HG03025 (cell line): ENCODE measurements at regions not wholly inside any gene's neighbourhood (a gene's known extent, or its start where the extent isn't known, plus 50 kb on each side); places are given as distances from the start of the nearest gene placed in this dataset.
"Not testable (repeated sequence)": the region's sequence is repeated elsewhere in the genome, so short reads cannot be mapped to it uniquely, and the experiment has no call there.

ENCODE experiments used
- ATAC-seq: cut with Tn5 transposase; IDR thresholded peaks from one replicate; pipeline ENCODE4 v1.9.1; 2021; ENCODE audit warnings: mild to moderate bottlenecking, moderate library complexity; ENCODE audit not compliant: unreplicated experiment, low FRiP score

- no peak for ATAC-seq
Observed at GRCh38 chr2:198283146-198283545, 478.8 kb downstream of the PLCL1 start.

DNA sequence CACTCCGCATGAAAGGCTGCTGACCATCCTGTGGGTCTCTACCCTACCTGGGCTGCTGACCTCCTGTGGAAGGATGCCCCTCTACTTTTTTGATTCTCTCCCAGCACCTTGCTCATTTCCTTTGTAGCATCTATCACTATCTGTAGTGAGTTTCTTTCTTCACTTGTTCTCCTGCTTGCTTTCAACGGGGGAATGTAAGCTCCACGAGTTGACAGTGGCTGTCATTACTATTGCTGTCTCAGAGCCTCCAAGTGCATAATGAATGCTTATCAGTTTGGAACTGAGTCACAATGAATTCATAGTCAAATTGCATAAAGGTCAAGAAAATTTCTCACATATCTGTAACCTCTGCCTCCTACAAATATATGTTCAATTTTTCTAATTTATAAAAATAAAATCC lies 477.7 kb downstream of the PLCL1 start:
- ATAC-seq: no peak

DNA sequence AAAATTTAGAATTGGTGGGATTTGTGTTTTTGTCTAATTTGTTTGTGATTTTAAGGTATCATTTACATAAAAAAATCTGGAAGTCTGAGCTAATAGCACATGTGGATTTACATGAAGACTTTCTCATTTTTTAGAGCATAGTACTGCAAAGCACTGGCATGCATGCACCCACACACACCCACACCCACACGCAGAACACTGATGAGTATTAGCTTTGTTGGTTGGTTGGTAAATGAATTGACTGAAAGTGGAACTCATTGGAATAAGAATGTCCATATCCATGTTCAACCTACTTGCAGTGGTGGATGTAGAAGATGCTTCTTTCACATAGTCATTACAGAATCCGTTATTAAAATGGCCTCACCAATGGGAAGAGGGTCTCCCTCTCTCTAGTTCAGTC lies 475.8 kb downstream of the PLCL1 start:
- ATAC-seq: no peak

- ATAC-seq: no peak
Observed at GRCh38 chr2:198279026-198279425, 474.6 kb downstream of the PLCL1 start.

DNA sequence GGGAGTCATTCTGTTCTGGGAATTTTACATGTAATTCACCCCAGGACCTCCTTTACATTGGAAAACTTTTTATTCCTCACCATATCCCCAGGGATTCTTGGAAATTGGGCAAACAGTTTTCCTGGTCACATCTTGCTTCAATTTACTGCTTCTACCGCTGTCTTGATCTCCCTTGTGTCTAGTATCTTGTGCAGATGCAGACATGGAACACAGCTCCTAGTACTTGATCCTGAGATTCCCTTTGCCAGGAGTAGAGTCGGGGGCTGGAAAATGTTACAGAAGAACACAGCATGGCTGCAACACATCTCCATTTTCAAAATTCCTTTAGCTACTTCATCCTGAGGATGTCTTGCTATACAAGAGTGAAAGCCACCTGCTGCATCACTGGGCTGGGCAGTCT lies 472.8 kb downstream of the PLCL1 start:
- no peak for ATAC-seq

DNA sequence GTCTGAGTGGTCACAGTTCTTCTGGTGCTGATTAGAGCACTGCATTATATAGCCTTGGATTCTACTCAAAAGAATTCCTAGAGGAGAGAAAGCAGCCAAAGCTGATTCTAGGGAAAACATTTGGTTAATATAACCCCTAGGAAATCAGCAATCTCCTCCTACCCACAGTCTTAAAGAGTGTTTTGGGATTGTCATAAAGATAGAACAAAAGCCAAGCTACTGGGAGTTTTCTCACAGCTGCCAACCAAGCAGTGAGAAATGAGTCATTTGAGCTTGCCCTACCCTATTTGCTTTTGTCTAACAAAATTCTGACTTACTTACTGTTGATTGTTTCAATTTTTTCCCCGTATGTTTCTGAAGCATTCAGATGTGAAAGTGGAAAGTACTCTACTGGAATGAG lies 469.3 kb downstream of the PLCL1 start:
- ATAC-seq: no peak

DNA sequence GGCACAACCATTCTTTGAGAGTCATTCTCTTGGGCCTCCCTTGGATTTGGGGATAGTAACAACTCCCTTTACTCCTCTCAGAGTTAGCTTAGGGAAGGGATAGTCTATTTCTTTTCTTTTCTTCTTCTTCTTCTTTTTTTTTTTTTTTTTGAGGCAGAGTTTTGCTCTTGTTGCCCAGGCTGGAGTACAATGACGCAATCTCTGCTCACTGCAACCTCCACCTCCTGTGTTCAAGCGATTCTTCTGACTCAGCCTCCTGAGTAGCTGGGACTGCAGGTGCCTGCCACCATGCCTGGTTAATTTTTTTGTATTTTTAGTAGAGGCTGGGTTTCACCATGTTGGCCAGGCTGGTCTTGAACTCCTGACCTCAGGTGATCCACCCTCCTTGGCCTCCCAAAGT lies 465.8 kb downstream of the PLCL1 start:
- not testable (repeated sequence) for ATAC-seq

DNA sequence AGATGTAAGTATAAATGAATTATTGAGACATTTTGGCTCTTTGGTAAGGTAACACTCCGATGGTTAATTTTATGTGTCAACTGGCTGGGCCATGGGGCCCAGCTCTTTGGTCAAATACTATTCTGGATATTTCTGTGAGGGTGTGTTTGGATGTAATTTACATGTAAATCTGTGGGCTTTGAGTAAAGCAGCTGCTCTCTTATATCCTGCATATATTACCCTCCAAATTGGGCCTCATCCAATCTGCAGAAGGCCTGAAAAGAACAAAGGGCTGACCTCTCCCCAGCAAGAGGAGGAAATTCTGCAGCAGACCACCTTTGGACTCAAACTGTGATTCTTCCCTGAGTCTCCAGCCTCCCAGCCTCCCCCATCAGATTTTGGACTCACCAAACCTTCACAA lies 464.1 kb downstream of the PLCL1 start:
- no peak for ATAC-seq

- ATAC-seq: no peak
Observed at GRCh38 chr2:198259496-198259895, 455.1 kb downstream of the PLCL1 start.

DNA sequence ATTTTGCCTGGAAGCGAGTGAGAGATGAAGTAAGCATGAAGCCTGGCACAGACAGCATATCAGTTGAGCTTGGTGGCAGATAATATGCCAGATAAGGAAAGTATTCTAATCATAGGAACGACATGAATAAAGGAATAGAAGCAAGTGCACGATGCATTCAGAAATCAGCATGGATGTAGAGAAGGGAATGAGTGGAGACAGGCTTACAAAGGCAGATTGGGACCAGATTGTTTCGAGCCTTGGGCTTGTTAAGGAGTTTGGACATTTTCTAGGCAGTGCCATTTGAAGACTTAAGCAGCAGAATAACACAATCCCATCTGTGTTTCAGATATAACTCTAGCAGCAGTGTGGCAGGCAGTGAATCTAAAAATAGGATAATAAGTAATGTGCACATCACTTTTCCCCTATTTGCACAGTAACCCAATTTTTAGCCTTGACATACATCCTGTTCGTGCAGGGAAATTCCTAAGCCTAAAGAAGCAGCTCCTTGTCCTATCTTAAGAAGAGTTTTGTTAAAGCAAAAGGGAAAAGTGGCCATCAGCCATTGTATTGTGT lies 450.2 kb downstream of the PLCL1 start:
- no peak for ATAC-seq

DNA sequence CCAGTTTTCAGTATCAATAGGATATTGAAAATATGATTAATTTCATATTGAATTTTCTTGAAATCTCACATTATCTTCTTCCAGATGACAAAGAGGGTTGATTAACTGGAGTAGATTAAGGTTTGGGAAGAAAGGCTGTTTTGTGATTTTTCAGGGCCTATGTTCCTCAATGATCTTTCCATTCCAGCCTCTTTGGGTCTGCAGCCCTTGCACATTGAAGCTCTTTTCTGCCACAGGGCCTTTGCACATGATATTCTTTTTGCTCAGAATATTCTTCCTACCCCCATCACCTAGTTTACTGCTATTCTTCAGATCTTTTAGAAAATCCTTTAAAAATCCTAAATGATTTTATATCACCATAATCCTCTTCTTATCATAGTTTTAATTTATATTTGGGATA lies 449.6 kb downstream of the PLCL1 start:
- ATAC-seq: no peak

DNA sequence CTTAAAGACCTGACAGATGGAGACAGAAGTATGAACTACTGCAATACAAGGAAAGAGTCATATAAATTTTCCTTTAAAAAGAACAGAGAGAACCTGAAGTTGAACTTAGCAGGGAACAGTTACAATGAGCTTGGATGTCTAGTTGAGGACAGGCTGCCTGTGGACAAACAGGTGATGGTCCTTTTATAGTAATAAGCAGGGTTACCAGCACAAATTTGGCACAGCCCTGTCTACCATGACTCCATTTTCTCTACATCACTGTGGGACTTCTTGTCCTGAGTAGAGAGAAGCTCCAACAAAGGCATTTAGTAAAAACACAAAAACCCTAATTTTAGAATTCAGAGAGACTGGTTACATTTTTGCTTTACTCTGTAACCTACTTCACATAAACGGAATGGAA lies 448.1 kb downstream of the PLCL1 start:
- ATAC-seq: no peak

DNA sequence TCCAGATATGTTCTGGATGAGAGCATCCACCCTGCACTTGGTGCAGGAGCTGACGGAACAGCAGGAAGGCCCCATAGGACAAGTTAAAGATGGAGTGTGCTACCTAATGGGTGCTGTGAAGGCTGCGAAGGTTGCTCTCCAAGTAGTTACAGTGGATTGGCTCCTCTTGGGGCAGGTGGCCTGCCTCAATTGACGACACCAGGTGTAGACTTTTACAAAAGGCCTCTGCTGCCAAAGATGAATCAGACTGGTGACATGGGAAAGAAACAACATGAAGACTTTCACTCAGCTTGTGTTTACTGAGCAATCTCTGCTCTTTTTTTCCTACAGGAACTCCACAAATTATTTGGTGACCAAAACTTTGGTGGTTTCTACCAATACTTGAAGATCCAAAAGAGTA lies 437.7 kb downstream of the PLCL1 start:
- no peak for ATAC-seq

DNA sequence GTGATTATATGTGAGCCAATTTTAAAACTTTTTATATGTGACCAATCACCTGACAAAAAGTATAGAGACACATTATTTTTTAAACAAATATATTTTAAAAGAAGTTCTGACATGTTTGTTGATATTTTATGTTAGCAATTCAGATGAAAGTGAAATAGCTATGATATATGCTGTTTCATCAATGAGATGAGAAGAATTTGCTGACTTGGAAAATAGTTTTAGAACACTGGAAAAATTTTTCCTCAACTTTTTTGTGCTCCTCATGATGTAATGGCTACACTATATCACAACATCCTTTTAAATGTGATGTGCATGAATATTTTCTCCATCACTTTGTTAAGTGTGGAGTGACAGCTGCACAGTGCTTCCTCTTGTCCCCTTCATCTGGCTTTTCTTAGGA lies 434.0 kb downstream of the PLCL1 start:
- ATAC-seq: no peak

DNA sequence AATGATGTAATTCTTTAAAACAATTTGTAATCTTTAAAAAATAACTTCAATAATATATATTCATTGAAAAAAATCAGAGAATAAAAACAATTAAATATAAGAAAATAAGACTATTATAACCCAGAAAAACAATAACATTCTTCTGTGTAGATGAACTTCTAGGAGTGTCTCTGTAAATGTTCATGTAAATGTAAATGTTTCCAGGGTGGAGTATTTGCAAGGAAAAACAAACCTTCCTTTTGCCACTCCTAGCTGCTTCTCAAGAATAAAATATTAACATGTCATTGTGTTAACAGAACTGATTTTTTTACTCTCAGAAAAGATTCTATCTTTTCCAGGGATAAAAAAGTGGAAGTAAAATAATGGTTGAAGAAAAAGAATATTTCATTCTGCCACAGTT lies 431.9 kb downstream of the PLCL1 start:
- ATAC-seq: no peak

GRCh38 chr2:198232281-198232680 lies 427.9 kb downstream of the PLCL1 start:
- no peak for ATAC-seq

- ATAC-seq: no peak
Observed at GRCh38 chr2:198231562-198231961, 427.2 kb downstream of the PLCL1 start.

- ATAC-seq: no peak
Observed at GRCh38 chr2:198220763-198221610, 416.6 kb downstream of the PLCL1 start.

- ATAC-seq: no peak
Observed at GRCh38 chr2:198219292-198219691, 414.9 kb downstream of the PLCL1 start.

DNA sequence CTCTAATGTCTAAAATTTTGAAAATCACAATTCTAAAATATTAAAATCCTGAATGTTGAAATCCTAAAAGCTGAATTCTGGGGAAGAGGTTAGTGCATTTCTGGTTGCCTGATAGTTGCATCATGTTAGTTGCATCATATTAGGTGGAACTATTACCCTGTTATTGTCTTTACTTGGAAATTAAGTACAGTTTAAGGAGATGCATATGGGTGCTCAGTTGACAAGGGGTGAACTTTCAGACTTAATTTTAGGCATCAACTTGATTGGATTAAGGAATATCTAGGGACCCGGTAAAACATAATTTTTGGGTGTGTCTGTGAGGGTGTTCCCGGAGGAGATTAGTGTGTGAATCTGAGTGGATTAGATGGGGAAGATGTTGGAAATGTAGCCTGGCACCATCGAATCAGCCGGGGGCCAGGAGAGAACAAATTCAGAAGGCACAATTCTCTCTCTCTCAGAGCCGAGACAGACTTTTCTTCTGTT lies 409.8 kb downstream of the PLCL1 start:
- ATAC-seq: no peak

DNA sequence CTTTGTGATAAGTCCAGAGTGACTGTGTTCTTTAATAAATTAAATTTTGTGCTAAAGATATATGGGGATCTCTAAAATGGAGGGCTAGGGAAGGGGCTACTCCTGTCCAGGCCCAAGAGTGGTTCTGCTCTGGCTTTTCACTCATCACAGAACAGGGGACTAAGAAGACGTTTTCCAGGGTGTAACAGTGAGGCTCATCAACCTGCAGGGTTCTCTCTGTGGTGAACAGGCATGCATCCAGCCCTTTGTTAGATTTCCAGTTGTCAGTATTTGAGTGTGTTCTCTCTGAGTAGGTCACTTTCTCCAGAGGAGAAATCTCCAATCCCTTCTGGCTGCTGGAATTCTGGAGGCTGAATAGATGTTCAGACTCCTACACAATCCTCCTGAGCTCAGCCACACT lies 408.9 kb downstream of the PLCL1 start:
- no peak for ATAC-seq

DNA sequence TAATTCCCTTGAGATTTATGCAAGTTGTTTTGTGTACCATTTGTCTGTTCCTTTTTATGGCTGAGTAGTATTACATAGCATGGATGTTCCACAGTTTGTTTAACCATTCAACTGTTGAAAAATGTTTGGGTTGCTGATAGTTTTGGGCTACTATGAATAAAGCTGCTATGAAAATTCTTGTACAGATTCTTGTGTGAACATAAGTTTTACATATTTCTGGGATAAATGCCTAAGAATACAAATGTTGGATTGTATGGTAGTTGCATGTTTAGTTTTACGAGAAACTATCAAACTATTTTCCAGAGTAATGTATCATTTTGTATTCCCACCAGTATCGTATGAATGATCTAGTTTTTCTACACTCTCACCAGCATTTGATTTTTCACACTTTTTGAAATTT lies 407.3 kb downstream of the PLCL1 start:
- no peak for ATAC-seq
